OCI-LY3 (cell line): ENCODE measurements at regions not wholly inside any gene's neighbourhood (a gene's known extent, or its start where the extent isn't known, plus 50 kb on each side); places are given as distances from the start of the nearest gene placed in this dataset.

Experiments
- EZH2phosphoT487 ChIP-seq: fragments of 200-600 bp; shearing (Covaris generic); IDR thresholded peaks from 2 replicates; pipeline ENCODE4 v1.6.1; 2018; ENCODE audit warnings: antibody characterized with exemption, mixed run types, low read depth
- TF ChIP-seq, protein P1 (sequence below): fragments of 200-600, 300-600 bp; sonication (generic); IDR thresholded peaks from 2 replicates; pipeline ENCODE4 v1.5.1; 2014; ENCODE audit warnings: antibody characterized with exemption, low read length, low read depth

DNA sequence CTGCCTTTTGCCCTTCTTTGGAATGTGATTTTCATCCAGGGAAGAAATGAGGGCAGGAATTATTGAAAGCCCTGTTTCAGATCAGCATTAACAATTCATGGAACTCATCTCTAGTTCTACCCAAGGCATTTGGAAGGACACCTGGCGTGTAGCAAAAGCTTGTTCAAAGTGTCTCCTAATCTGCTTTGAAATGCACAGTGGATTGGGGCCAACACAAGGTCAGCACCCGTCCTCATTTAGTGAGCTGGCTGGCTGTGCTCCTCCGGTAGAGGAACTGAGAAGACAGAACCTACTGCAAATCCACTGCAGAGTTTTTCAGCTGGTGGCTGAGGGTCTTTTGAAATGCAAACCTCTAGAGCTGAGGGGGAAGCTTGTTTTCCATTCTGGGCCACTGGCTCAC, 141.6 kb upstream of the STT3B start:
- TF ChIP-seq, protein P1, sequence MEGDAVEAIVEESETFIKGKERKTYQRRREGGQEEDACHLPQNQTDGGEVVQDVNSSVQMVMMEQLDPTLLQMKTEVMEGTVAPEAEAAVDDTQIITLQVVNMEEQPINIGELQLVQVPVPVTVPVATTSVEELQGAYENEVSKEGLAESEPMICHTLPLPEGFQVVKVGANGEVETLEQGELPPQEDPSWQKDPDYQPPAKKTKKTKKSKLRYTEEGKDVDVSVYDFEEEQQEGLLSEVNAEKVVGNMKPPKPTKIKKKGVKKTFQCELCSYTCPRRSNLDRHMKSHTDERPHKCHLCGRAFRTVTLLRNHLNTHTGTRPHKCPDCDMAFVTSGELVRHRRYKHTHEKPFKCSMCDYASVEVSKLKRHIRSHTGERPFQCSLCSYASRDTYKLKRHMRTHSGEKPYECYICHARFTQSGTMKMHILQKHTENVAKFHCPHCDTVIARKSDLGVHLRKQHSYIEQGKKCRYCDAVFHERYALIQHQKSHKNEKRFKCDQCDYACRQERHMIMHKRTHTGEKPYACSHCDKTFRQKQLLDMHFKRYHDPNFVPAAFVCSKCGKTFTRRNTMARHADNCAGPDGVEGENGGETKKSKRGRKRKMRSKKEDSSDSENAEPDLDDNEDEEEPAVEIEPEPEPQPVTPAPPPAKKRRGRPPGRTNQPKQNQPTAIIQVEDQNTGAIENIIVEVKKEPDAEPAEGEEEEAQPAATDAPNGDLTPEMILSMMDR: no peak
- TF ChIP-seq EZH2phosphoT487: no peak
